HEK293T (cell line): ENCODE measurements at regions not wholly inside any gene's neighbourhood (a gene's known extent, or its start where the extent isn't known, plus 50 kb on each side); places are given as distances from the start of the nearest gene placed in this dataset.
"Not testable (repeated sequence)": the region's sequence is repeated elsewhere in the genome, so short reads cannot be mapped to it uniquely, and the experiment has no call there.

ENCODE experiments used
- CTCF ChIA-PET: fragments of 350-600 bp; formaldehyde crosslinking; extraction: SDS; loops from one replicate; lab custom pipeline; 2021; ENCODE audit warnings: antibody characterized with exemption, inconsistent platforms; lab: Yijun Ruan, JAX
- POLR2A ChIA-PET: fragments of 350-600 bp; formaldehyde crosslinking; extraction: SDS; loops from one replicate; lab custom pipeline; 2020; ENCODE audit warnings: antibody characterized with exemption, inconsistent platforms; lab: Yijun Ruan, JAX
- DNase-seq: peaks from one replicate; pipeline ENCODE4 v3.0.0; 2012; ENCODE audit warnings: mixed read lengths; ENCODE audit errors: extremely low spot score
- ARNT ChIP-seq: fragments of 450-650 bp; IDR thresholded peaks from 2 replicates; pipeline ENCODE4 v1.6.1; 2017; ENCODE audit warnings: mild to moderate bottlenecking
- BHLHE40 ChIP-seq: fragments of 450-650 bp; IDR thresholded peaks from 2 replicates; pipeline ENCODE4 v1.6.1; 2016; ENCODE audit warnings: mild to moderate bottlenecking, moderate library complexity, borderline replicate concordance
- CTBP1 ChIP-seq: fragments of 450-650 bp; IDR thresholded peaks from 2 replicates; pipeline ENCODE4 v1.6.1; 2016; ENCODE audit warnings: borderline replicate concordance
- ELF4 ChIP-seq: fragments of 450-650 bp; IDR thresholded peaks from 2 replicates; pipeline ENCODE4 v1.6.1; 2017; ENCODE audit warnings: antibody characterized with exemption
- FOXA1 ChIP-seq: fragments of 450-650 bp; IDR thresholded peaks from 2 replicates; pipeline ENCODE4 v1.6.1; 2016; ENCODE audit warnings: mild to moderate bottlenecking
- FOXK2 ChIP-seq: fragments of 450-650 bp; IDR thresholded peaks from 2 replicates; pipeline ENCODE4 v1.6.1; 2016; ENCODE audit warnings: mild to moderate bottlenecking
- FOXM1 ChIP-seq: fragments of 450-650 bp; IDR thresholded peaks from 2 replicates; pipeline ENCODE4 v1.6.1; 2017; ENCODE audit warnings: mild to moderate bottlenecking, borderline replicate concordance
- HDGF ChIP-seq: fragments of 450-650 bp; IDR thresholded peaks from 2 replicates; pipeline ENCODE4 v1.6.1; 2017; ENCODE audit warnings: antibody characterized with exemption, borderline replicate concordance
- L3MBTL2 ChIP-seq: fragments of 450-650 bp; conservative IDR thresholded peaks from 2 replicates; pipeline ENCODE4 v1.6.1; 2016; ENCODE audit warnings: mild to moderate bottlenecking
- LEF1 ChIP-seq: fragments of 450-650 bp; IDR thresholded peaks from 2 replicates; pipeline ENCODE4 v1.6.1; 2017; ENCODE audit warnings: mild to moderate bottlenecking, borderline replicate concordance
- NFRKB ChIP-seq: fragments of 450-650 bp; IDR thresholded peaks from 2 replicates; pipeline ENCODE4 v1.6.1; 2016; ENCODE audit warnings: mild to moderate bottlenecking, moderate library complexity
- PKNOX1 ChIP-seq: fragments of 450-650 bp; IDR thresholded peaks from 2 replicates; pipeline ENCODE4 v1.6.1; 2016
- SP1 ChIP-seq: fragments of 450-650 bp; IDR thresholded peaks from 2 replicates; pipeline ENCODE4 v1.6.1; 2017
- SUZ12 ChIP-seq: fragments of 450-650 bp; IDR thresholded peaks from 2 replicates; pipeline ENCODE4 v1.6.1; 2016; ENCODE audit warnings: mild to moderate bottlenecking
- TARDBP ChIP-seq: fragments of 450-650 bp; IDR thresholded peaks from 2 replicates; pipeline ENCODE4 v1.6.1; 2016
- ZNF384 ChIP-seq: fragments of 450-650 bp; IDR thresholded peaks from 2 replicates; pipeline ENCODE4 v1.6.1; 2016

DNA sequence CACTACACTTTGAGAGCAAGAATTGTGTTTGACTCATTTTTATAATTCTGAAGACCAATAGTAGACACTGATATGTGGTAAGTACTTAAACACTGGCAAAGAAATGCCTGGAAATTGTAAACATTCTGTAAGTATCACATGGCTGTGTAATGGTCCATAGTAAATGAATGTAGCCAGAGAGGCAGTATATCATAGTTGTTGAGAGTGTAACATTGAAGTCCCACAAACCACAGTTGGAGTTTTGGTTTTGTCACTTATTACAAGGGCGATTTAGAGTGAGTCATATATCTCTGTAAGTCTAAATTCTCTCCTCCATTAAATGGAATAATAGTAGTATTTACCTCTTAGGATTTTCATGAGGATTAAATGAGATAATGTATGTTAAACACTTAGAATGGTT is 181.1 kb upstream of the MEF2C start:
- no peak for DNase-seq
- ChIA-PET POLR2A (no interaction called here), CTCF (no interaction called here)
- TF ChIP-seq HDGF (no peak), PKNOX1 (peak; percentile 61)

DNA sequence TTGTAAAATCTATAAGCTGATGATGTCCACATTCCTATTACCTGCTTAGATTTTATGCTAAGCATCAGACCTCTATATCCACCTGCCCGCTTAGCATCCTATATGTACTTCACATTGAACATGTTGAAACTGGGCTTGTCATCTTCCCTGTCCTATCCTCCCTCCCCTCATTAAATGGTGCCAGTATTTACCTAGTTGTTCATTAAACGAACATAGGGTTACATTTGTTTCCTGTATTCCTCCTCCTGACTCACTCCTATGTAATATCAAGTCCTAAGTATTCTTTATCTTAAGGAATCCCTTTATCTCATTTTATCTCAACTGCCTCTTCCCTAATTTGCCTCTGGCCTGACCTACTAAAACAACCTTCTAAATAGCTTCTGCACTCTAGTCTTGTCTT is 177.8 kb upstream of the MEF2C start:
- no peak for DNase-seq
- TF ChIP-seq SUZ12 (no peak), LEF1 (no peak), ZNF384 (no peak), ELF4 (no peak), FOXM1 (no peak), NFRKB (no peak), SP1 (no peak)
- CTCF ChIA-PET = no interaction called here
- POLR2A ChIA-PET = no interaction called here

DNA sequence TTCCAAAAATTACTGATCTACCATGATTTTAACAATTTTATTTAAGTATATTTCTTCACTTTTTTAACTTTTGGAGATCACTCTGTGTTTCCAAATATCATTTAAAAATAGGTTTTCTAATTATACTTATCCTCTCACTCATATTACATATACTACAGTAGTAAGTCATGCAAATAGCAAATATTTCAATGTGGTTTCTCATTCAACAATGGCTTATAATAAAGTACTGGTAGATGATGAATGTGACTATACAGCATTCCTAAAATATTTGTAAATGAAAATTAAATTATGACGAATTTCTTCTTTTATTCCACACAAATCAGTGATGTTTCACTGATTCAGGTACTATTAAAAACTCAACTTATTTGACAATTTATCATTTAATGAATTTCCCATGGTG is 176.3 kb upstream of the MEF2C start:
- POLR2A ChIA-PET = no interaction called here
- TF ChIP-seq FOXA1 (no peak), PKNOX1 (no peak), SP1 (no peak), BHLHE40 (no peak), CTBP1 (no peak), FOXM1 (no peak), ARNT (no peak), FOXK2 (no peak), LEF1 (no peak), ZNF384 (no peak), L3MBTL2 (no peak), HDGF (no peak), TARDBP (no peak), SUZ12 (no peak), ELF4 (no peak), NFRKB (no peak)
- DNase-seq = no peak
- CTCF ChIA-PET = no interaction called here

DNA sequence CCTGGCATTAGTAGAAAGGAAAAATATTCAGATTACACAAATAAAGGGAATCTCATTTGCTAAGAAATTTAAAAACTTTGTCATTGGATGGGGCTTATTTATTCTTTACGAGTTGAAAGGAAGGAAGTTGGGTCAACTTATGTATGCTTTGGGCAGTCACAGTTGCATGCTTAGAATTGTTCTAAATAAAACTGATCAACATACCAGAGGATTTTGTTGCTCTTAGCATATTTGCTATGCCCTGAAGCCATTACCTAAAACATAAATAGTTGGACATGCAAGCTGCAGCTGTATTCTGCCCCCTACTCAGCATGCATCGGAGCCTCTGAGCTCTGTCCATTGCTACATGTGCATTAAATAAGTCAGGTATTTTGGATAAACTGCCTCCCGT is 172.7 kb upstream of the MEF2C start:
- ChIA-PET POLR2A (no interaction called here), CTCF (interaction anchor here (0.5 kb wide), 1 partner anchor 1496 kb away, joined by 3 read pairs; no protein-coding TSS in a partner anchor)
- TF ChIP-seq FOXK2 (no peak), LEF1 (no peak), SP1 (no peak), BHLHE40 (no peak), ARNT (no peak), FOXM1 (no peak), ELF4 (no peak), L3MBTL2 (no peak), ZNF384 (no peak), HDGF (no peak), CTBP1 (no peak), SUZ12 (no peak), TARDBP (no peak)
- no peak for DNase-seq

- ChIA-PET CTCF (no interaction called here), POLR2A (no interaction called here)
- TF ChIP-seq BHLHE40 (no peak), ARNT (no peak), NFRKB (no peak), L3MBTL2 (no peak), FOXM1 (no peak), TARDBP (no peak), HDGF (no peak), SUZ12 (no peak), CTBP1 (no peak), LEF1 (no peak), FOXA1 (no peak), SP1 (no peak), ELF4 (no peak), ZNF384 (no peak)
- DNase-seq = no peak
Observed at GRCh38 chr5:89055015-89055694, 172.2 kb upstream of the MEF2C start.

DNA sequence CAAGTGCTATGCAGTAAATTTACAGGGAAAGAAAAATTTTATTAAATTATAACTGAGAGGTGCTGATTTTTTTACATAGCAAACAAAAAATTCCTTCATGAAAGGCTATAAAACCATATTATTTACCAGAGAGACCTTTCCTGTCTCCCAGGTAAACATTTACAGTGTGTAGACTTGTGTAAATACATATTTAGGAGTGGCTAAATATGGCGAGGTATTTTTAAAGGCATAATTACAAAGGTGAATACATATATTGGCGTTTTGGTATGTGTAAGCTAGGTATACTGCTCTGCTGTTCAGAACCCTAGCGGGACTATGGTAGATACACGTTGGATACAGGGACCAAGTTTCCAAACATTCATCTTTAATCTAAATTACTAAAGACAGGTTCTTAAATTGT is 170.6 kb upstream of the MEF2C start:
- ChIA-PET POLR2A (no interaction called here), CTCF (interaction anchor here (0.6 kb wide), 1 partner anchor 1389 kb away, joined by 3 read pairs; no protein-coding TSS in a partner anchor)
- DNase-seq = no peak
- TF ChIP-seq NFRKB (no peak), PKNOX1 (no peak), SP1 (no peak), FOXA1 (no peak), ZNF384 (no peak)

GRCh38 chr5:89050062-89050461 is 167.1 kb upstream of the MEF2C start:
- DNase-seq, POLR2A ChIA-PET, CTCF ChIA-PET: not testable (repeated sequence)
